GM12878 (cell line): ENCODE measurements at regions not wholly inside any gene's neighbourhood (a gene's known extent, or its start where the extent isn't known, plus 50 kb on each side); places are given as distances from the start of the nearest gene placed in this dataset.

Experiments
- ATAC-seq: fragments of 200-7000 bp; cut with Tn5 transposase; 3 replicates; pipeline ENCODE4 v1.9.1; 2020; ENCODE audit warnings: mild to moderate bottlenecking, moderate library complexity
- BruUV-seq: library from RNA; stranded (reverse); fragments of 400-500 nt; replicated peaks from 2 replicates; lab custom pipeline; 2021; lab: Mats Ljungman, UMichigan
- CTCF ChIA-PET: fragments of 300-600 bp; sonication (Branson Sonifier 250); formaldehyde crosslinking; extraction: SDS; loops from one replicate; lab custom pipeline; 2021; ENCODE audit warnings: inconsistent platforms; lab: Yijun Ruan, JAX
- POLR2A ChIA-PET: fragments of 350-600 bp; formaldehyde crosslinking; extraction: SDS; loops from one replicate; lab custom pipeline; 2021; ENCODE audit warnings: inconsistent platforms; lab: Charles Lee
- RAD21 ChIA-PET: fragments of 300-600 bp; sonication (Branson Sonifier 250); formaldehyde crosslinking; loops from one replicate; lab custom pipeline; 2023; ENCODE audit warnings: antibody characterized with exemption; ENCODE audit not compliant: unreplicated experiment; lab: Charles Lee
- SMC1A ChIA-PET: fragments of 300-600 bp; sonication (Branson Sonifier 250); formaldehyde crosslinking; loops from one replicate; lab custom pipeline; 2023; ENCODE audit not compliant: unreplicated experiment, uncharacterized antibody; lab: Charles Lee
- DNase-seq: peaks from one replicate; pipeline ENCODE4 v3.0.0-alpha.2; 2011; ENCODE audit warnings: low read depth, low spot score
- FAIRE-seq: peaks from 3 replicates; lab custom pipeline; 2011; peaks lifted over from hg19 to GRCh38; lab: Jason Lieb, UNC
- H2AFZ ChIP-seq: 2 replicates; pipeline ENCODE4 v1.6.0; 2011; ENCODE audit warnings: low read depth, low read length, control low read depth; ENCODE audit not compliant: control insufficient read depth
- H3K27ac ChIP-seq: 2 replicates; pipeline ENCODE4 v1.5.1; 2011; ENCODE audit warnings: control low read depth; ENCODE audit not compliant: control insufficient read depth, insufficient read depth
- H3K27me3 ChIP-seq, 2 experiments: replicated peaks in 1 of 2; 2 replicates each; pipeline versions ENCODE4 v1.6.0 to v1.6.1; 2011; ENCODE audit warnings: low read length in 1 of 2; ENCODE audit not compliant: control insufficient read depth in 2 of 2, insufficient read depth in 2 of 2
- H3K36me3 ChIP-seq, 2 experiments: 2 replicates each; pipeline ENCODE4 v1.5.1; 2011; ENCODE audit warnings: low read length in 1 of 2; ENCODE audit not compliant: control insufficient read depth in 2 of 2, insufficient read depth in 2 of 2
- H3K4me1 ChIP-seq: 2 replicates; pipeline ENCODE4 v1.6.1; 2011; ENCODE audit warnings: mild to moderate bottlenecking, low read length, moderate library complexity, mixed read lengths; ENCODE audit not compliant: control insufficient read depth, insufficient read depth
- H3K4me2 ChIP-seq: 2 replicates; pipeline ENCODE4 v1.6.0; 2011; ENCODE audit warnings: control low read depth; ENCODE audit not compliant: control insufficient read depth, insufficient read depth
- H3K4me3 ChIP-seq: fragments of 200-600 bp; sonication (generic); 2 replicates; pipeline ENCODE4 v1.5.1; 2016
- H3K79me2 ChIP-seq: 2 replicates; pipeline ENCODE4 v1.6.0; 2011; ENCODE audit warnings: low read length; ENCODE audit not compliant: control insufficient read depth, insufficient read depth
- H3K9ac ChIP-seq: 2 replicates; pipeline ENCODE4 v1.8.0; 2011; ENCODE audit warnings: low read length, control low read depth, mixed read lengths; ENCODE audit not compliant: control insufficient read depth, insufficient read depth
- H3K9me3 ChIP-seq: replicated peaks from 3 replicates; pipeline ENCODE4 v1.5.1; 2011; ENCODE audit warnings: mild to moderate bottlenecking, low read length; ENCODE audit not compliant: control insufficient read depth, insufficient read depth
- H4K20me1 ChIP-seq: 2 replicates; pipeline ENCODE4 v1.6.0; 2011; ENCODE audit not compliant: control insufficient read depth, insufficient read depth
- EED ChIP-seq: sonication (generic); IDR thresholded peaks from 2 replicates; pipeline ENCODE4 v1.6.1; 2016; ENCODE audit warnings: antibody characterized with exemption, low read depth
- ESRRA ChIP-seq: IDR thresholded peaks from 2 replicates; pipeline ENCODE4 v1.6.1; 2012; ENCODE audit warnings: mild to moderate bottlenecking, low read length, improper control_type of control experiment
- FOXK2 ChIP-seq: fragments of 450-650 bp; IDR thresholded peaks from 2 replicates; pipeline ENCODE4 v1.6.1; 2017; ENCODE audit warnings: mild to moderate bottlenecking, moderate library complexity
- HDAC2 ChIP-seq: fragments of 200-600 bp; sonication (generic); IDR thresholded peaks from 2 replicates; pipeline ENCODE4 v1.6.1; 2017
- MEF2A ChIP-seq: IDR thresholded peaks from 2 replicates; pipeline ENCODE4 v1.6.1; 2011; ENCODE audit warnings: low read depth, mild to moderate bottlenecking, low read length, moderate library complexity; ENCODE audit not compliant: insufficient read depth
- MXI1 ChIP-seq: fragments of 150-350 bp; IDR thresholded peaks from 2 replicates; pipeline ENCODE4 v1.6.1; 2011; ENCODE audit warnings: low read depth, mild to moderate bottlenecking, inconsistent platforms, low read length, improper control_type of control experiment
- NFYB ChIP-seq: IDR thresholded peaks from 2 replicates; pipeline ENCODE4 v1.6.1; 2011; ENCODE audit warnings: low read depth, mild to moderate bottlenecking, low read length, improper control_type of control experiment, moderate library complexity; ENCODE audit not compliant: insufficient read depth
- POU2F2 ChIP-seq: IDR thresholded peaks from 3 replicates; pipeline ENCODE4 v1.6.1; 2011; ENCODE audit warnings: low read depth, mild to moderate bottlenecking, low read length, borderline replicate concordance
- RELA ChIP-seq: fragments of 450-650 bp; IDR thresholded peaks from 2 replicates; pipeline ENCODE4 v1.8.0; 2014; ENCODE audit warnings: borderline replicate concordance; ENCODE audit not compliant: partially characterized antibody
- TBL1XR1 ChIP-seq: IDR thresholded peaks from 2 replicates; pipeline ENCODE4 v1.6.1; 2012; ENCODE audit warnings: low read depth, low read length, improper control_type of control experiment
- YBX1 ChIP-seq: fragments of 450-650 bp; IDR thresholded peaks from 2 replicates; pipeline ENCODE4 v1.6.1; 2016; ENCODE audit warnings: antibody characterized with exemption
- ZNF217 ChIP-seq: fragments of 450-650 bp; IDR thresholded peaks from 2 replicates; pipeline ENCODE4 v1.6.1; 2017; ENCODE audit warnings: antibody characterized with exemption, mild to moderate bottlenecking
- ZNF622 ChIP-seq: fragments of 450-650 bp; IDR thresholded peaks from 2 replicates; pipeline ENCODE4 v1.6.1; 2017; ENCODE audit warnings: mild to moderate bottlenecking, inconsistent platforms
- WGBS: methylation state at CpG from one replicate; pipeline ENCODE4 v1.1.6; 2016; ENCODE audit warnings: low lambda C conversion rate; ENCODE audit not compliant: insufficient replicate concordance, insufficient coverage; ENCODE audit errors: missing lambda C conversion rate; 5-methylcytosine and 5-hydroxymethylcytosine counted together
- in situ Hi-C: fragments of 300-500 bp; cut with MboI; formaldehyde crosslinking; loops from 9 replicates; pipeline ENCODE4 v1.14.3; 2018; ENCODE audit warnings: mixed read lengths
- intact Hi-C: fragments of 100-400 bp; cut with micrococcal nuclease; formaldehyde crosslinking; loops from one replicate; pipeline ENCODE4 v1.14.2; 2022; ENCODE audit not compliant: unreplicated experiment
- TF ChIP-seq, protein P1 (sequence below): fragments of 450-650 bp; formaldehyde crosslinking; IDR thresholded peaks from 2 replicates; pipeline ENCODE4 v1.5.0; 2022; ENCODE audit warnings: mild to moderate bottlenecking, missing genetic modification characterization
- TF ChIP-seq, protein P2 (sequence below): IDR thresholded peaks from 2 replicates; pipeline ENCODE4 v1.6.1; 2012; ENCODE audit warnings: mild to moderate bottlenecking, low read depth, low read length
- TF ChIP-seq, protein P3 (sequence below): fragments of 450-650 bp; formaldehyde crosslinking; IDR thresholded peaks from 2 replicates; pipeline ENCODE4 v1.4.0; 2020; ENCODE audit warnings: mild to moderate bottlenecking, moderate library complexity

DNA sequence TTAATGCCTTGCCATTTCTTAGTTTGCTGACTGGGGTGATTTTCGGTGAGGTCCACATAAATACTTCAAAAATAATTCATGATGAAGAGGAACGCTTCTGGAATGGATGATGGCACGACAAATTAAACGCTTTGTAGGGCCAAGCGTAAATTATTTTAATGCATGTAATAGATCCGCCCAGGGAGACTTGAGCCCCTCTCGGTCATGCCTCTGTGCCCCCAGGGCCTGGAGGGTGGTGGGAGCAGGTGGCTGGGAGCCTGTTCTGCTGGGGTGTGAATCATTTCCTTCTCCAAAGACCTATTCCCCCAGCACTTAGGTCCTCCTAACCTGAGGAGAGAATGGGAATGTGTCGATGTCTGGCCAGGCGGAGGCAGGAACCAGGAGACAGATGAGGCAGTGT is 350.6 kb downstream of the ZNF536 start:
- Histone ChIP-seq H4K20me1 (no peaks in the 10 kb centered on the region), H3K79me2 (no peaks in the 10 kb centered on the region), H3K27ac (no peak overlapping the region), H3K4me2 (no peak overlapping the region), H3K36me3 (no peaks in the 10 kb centered on the region), H2AFZ (no peak overlapping the region), H3K9me3 (no peaks in the 10 kb centered on the region; the same call in 2 of the 3 replicates), H3K27me3 (no peaks in the 10 kb centered on the region), H3K9ac (no peak overlapping the region), H3K4me3 (no peak overlapping the region), H3K4me1 (no peaks in the 10 kb centered on the region)
- no TSS peak for BruUV-seq
- no peak for DNase-seq
- intact Hi-C loops (no loop called here), in situ Hi-C loops (no loop called here)
- CTCF ChIA-PET = no interaction called here
- RAD21 ChIA-PET = no interaction called here
- SMC1A ChIA-PET = no interaction called here
- no peak for ATAC-seq
- POLR2A ChIA-PET = no interaction called here
- WGBS = 43% methylated on average over 9 of the region's 9 CpGs
- FAIRE-seq = no peak
- no peak for TF ChIP-seq RELA
- TF ChIP-seq MXI1 = no peak
- TF ChIP-seq FOXK2 = no peak
- TF ChIP-seq ZNF217 = no peak
- TF ChIP-seq MEF2A = no peak
- TF ChIP-seq YBX1 = no peak
- TF ChIP-seq, protein P1, sequence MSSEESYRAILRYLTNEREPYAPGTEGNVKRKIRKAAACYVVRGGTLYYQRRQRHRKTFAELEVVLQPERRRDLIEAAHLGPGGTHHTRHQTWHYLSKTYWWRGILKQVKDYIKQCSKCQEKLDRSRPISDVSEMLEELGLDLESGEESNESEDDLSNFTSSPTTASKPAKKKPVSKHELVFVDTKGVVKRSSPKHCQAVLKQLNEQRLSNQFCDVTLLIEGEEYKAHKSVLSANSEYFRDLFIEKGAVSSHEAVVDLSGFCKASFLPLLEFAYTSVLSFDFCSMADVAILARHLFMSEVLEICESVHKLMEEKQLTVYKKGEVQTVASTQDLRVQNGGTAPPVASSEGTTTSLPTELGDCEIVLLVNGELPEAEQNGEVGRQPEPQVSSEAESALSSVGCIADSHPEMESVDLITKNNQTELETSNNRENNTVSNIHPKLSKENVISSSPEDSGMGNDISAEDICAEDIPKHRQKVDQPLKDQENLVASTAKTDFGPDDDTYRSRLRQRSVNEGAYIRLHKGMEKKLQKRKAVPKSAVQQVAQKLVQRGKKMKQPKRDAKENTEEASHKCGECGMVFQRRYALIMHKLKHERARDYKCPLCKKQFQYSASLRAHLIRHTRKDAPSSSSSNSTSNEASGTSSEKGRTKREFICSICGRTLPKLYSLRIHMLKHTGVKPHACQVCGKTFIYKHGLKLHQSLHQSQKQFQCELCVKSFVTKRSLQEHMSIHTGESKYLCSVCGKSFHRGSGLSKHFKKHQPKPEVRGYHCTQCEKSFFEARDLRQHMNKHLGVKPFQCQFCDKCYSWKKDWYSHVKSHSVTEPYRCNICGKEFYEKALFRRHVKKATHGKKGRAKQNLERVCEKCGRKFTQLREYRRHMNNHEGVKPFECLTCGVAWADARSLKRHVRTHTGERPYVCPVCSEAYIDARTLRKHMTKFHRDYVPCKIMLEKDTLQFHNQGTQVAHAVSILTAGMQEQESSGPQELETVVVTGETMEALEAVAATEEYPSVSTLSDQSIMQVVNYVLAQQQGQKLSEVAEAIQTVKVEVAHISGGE (CRISPR knock-in tag) = no peak
- TF ChIP-seq HDAC2 = no peak
- no peak for TF ChIP-seq TBL1XR1
- TF ChIP-seq NFYB = no peak
- TF ChIP-seq, protein P2, sequence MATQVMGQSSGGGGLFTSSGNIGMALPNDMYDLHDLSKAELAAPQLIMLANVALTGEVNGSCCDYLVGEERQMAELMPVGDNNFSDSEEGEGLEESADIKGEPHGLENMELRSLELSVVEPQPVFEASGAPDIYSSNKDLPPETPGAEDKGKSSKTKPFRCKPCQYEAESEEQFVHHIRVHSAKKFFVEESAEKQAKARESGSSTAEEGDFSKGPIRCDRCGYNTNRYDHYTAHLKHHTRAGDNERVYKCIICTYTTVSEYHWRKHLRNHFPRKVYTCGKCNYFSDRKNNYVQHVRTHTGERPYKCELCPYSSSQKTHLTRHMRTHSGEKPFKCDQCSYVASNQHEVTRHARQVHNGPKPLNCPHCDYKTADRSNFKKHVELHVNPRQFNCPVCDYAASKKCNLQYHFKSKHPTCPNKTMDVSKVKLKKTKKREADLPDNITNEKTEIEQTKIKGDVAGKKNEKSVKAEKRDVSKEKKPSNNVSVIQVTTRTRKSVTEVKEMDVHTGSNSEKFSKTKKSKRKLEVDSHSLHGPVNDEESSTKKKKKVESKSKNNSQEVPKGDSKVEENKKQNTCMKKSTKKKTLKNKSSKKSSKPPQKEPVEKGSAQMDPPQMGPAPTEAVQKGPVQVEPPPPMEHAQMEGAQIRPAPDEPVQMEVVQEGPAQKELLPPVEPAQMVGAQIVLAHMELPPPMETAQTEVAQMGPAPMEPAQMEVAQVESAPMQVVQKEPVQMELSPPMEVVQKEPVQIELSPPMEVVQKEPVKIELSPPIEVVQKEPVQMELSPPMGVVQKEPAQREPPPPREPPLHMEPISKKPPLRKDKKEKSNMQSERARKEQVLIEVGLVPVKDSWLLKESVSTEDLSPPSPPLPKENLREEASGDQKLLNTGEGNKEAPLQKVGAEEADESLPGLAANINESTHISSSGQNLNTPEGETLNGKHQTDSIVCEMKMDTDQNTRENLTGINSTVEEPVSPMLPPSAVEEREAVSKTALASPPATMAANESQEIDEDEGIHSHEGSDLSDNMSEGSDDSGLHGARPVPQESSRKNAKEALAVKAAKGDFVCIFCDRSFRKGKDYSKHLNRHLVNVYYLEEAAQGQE = no peak
- TF ChIP-seq ZNF622 = no peak
- TF ChIP-seq, protein P3, sequence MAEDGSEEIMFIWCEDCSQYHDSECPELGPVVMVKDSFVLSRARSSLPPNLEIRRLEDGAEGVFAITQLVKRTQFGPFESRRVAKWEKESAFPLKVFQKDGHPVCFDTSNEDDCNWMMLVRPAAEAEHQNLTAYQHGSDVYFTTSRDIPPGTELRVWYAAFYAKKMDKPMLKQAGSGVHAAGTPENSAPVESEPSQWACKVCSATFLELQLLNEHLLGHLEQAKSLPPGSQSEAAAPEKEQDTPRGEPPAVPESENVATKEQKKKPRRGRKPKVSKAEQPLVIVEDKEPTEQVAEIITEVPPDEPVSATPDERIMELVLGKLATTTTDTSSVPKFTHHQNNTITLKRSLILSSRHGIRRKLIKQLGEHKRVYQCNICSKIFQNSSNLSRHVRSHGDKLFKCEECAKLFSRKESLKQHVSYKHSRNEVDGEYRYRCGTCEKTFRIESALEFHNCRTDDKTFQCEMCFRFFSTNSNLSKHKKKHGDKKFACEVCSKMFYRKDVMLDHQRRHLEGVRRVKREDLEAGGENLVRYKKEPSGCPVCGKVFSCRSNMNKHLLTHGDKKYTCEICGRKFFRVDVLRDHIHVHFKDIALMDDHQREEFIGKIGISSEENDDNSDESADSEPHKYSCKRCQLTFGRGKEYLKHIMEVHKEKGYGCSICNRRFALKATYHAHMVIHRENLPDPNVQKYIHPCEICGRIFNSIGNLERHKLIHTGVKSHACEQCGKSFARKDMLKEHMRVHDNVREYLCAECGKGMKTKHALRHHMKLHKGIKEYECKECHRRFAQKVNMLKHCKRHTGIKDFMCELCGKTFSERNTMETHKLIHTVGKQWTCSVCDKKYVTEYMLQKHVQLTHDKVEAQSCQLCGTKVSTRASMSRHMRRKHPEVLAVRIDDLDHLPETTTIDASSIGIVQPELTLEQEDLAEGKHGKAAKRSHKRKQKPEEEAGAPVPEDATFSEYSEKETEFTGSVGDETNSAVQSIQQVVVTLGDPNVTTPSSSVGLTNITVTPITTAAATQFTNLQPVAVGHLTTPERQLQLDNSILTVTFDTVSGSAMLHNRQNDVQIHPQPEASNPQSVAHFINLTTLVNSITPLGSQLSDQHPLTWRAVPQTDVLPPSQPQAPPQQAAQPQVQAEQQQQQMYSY (CRISPR knock-in tag) = no peak
- no peak for TF ChIP-seq ESRRA
- no peak for TF ChIP-seq EED
- TF ChIP-seq POU2F2 = no peak
